Loucy (cell line): ENCODE measurements at regions not wholly inside any gene's neighbourhood (a gene's known extent, or its start where the extent isn't known, plus 50 kb on each side); places are given as distances from the start of the nearest gene placed in this dataset.

Experiments
- CTCF ChIP-seq: fragments of 200-600 bp; sonication (generic); conservative IDR thresholded peaks from 2 replicates; pipeline ENCODE4 v1.5.1; 2014; ENCODE audit warnings: mild to moderate bottlenecking, antibody characterized with exemption, low read length
- EZH2phosphoT487 ChIP-seq: fragments of 200-600 bp; IDR thresholded peaks from 2 replicates; pipeline ENCODE4 v1.6.1; 2018; ENCODE audit warnings: antibody characterized with exemption, mild to moderate bottlenecking, moderate library complexity, borderline replicate concordance

- no peak for TF ChIP-seq CTCF
- no peak for TF ChIP-seq EZH2phosphoT487
These were observed 645.7 kb upstream of the DPP6 start for GRCh38 chr7:153406486-153406872.
